Retinal pigment epithelial cell (primary cell): ENCODE measurements at regions not wholly inside any gene's neighbourhood (a gene's known extent, or its start where the extent isn't known, plus 50 kb on each side); places are given as distances from the start of the nearest gene placed in this dataset.

Experiments
- DNase-seq: peaks from one replicate; pipeline ENCODE4 v3.0.0-alpha.2; 2010; ENCODE audit warnings: low read depth
- H3K4me3 ChIP-seq: 2 replicates; pipeline ENCODE4 v1.5.1; 2011; ENCODE audit warnings: mild to moderate bottlenecking, low read length, control low read depth, moderate library complexity
- CTCF ChIP-seq: conservative IDR thresholded peaks from 2 replicates; pipeline ENCODE4 v1.5.1; 2011; ENCODE audit warnings: low read depth, low read length, control low read depth, inconsistent platforms

- no peak for DNase-seq
- H3K4me3 ChIP-seq = no peak overlapping the region
- no peak for TF ChIP-seq CTCF
Measured at GRCh38 chr2:2673406-2673805, 342.3 kb upstream of the MYT1L start.

GRCh38 chr2:2672249-2672648 lies 341.2 kb upstream of the MYT1L start:
- DNase-seq = no peak
- no peak overlapping the region for H3K4me3 ChIP-seq
- no peak for TF ChIP-seq CTCF

GRCh38 chr2:2671826-2672225 lies 340.8 kb upstream of the MYT1L start:
- no peak for TF ChIP-seq CTCF
- DNase-seq = no peak
- H3K4me3 ChIP-seq = no peak overlapping the region

- no peak for TF ChIP-seq CTCF
- H3K4me3 ChIP-seq = no peak overlapping the region
- DNase-seq = no peak
Measured at GRCh38 chr2:2669316-2669715, 338.2 kb upstream of the MYT1L start.

GRCh38 chr2:2668681-2669265 lies 337.7 kb upstream of the MYT1L start:
- no peak for TF ChIP-seq CTCF
- no peak for DNase-seq
- no peak overlapping the region for H3K4me3 ChIP-seq

- no peak for TF ChIP-seq CTCF
- DNase-seq = no peak
- no peak overlapping the region for H3K4me3 ChIP-seq
Measured at GRCh38 chr2:2667690-2668089, 336.6 kb upstream of the MYT1L start.

- DNase-seq = no peak
- H3K4me3 ChIP-seq = no peak overlapping the region
- no peak for TF ChIP-seq CTCF
Measured at GRCh38 chr2:2665834-2666133, 334.7 kb upstream of the MYT1L start.
